GM20000 (cell line): ENCODE measurements at regions not wholly inside any gene's neighbourhood (a gene's known extent, or its start where the extent isn't known, plus 50 kb on each side); places are given as distances from the start of the nearest gene placed in this dataset.

ENCODE experiments used
- DNase-seq: peaks from one replicate; pipeline ENCODE4 v3.0.0; 2012; ENCODE audit warnings: low spot score
- CTCF ChIP-seq: IDR thresholded peaks from 2 replicates; pipeline ENCODE4 v1.5.1; 2012; ENCODE audit warnings: mild to moderate bottlenecking, control low read depth; ENCODE audit errors: extremely low read depth, missing control alignments

- DNase-seq, result no peak
- TF ChIP-seq CTCF, result no peak
These were observed 626.5 kb upstream of the ZNF608 start for GRCh38 chr5:125372694-125373631.

- TF ChIP-seq CTCF, result no peak
- no peak for DNase-seq
These were observed 628.7 kb upstream of the ZNF608 start for GRCh38 chr5:125375143-125375542.

GRCh38 chr5:125376059-125376641 is 629.7 kb upstream of the ZNF608 start:
- DNase-seq, result no peak
- TF ChIP-seq CTCF, result no peak

GRCh38 chr5:125377141-125377540 is 630.7 kb upstream of the ZNF608 start:
- no peak for TF ChIP-seq CTCF
- no peak for DNase-seq

GRCh38 chr5:125381290-125381689 is 634.9 kb upstream of the ZNF608 start:
- no peak for TF ChIP-seq CTCF
- no peak for DNase-seq

GRCh38 chr5:125384071-125384470 is 637.6 kb upstream of the ZNF608 start:
- no peak for TF ChIP-seq CTCF
- no peak for DNase-seq

GRCh38 chr5:125390326-125390725 is 643.9 kb upstream of the ZNF608 start:
- no peak for DNase-seq
- no peak for TF ChIP-seq CTCF
